ENCODE measurements at regions not wholly inside any gene's neighbourhood (a gene's known extent, or its start where the extent isn't known, plus 50 kb on each side); places are given as distances from the start of the nearest gene placed in this dataset.

DNA sequence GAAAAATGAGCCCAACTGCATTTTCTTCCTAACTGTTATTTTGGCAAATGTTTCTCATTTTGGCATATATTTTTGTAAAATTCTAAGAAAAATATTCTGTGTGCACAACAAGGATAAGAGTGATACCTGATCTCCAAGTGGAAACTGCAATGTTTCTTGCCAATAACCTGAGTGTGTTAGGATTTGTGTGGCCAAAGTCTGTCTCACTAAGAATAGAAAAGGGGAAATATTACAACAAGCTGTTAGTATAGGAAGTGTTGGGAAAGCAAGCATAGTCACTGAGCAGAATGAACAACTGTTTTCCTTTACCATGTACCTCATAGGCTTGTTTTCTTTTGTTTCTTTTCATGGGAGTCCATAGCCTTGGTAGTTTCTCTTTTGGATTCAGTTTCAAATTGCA lies 624.2 kb downstream of the MTRR start:
- DNase-seq (no peak), ATAC-seq (no peak)
- Mint-ChIP-seq H3K4me1 (no peaks in the 10 kb centered on the region), H3K27ac (no peak overlapping the region), H3K36me3 (no peaks in the 10 kb centered on the region), H3K27me3 (no peaks in the 10 kb centered on the region), H3K4me3 (no peak overlapping the region), H3K9me3 (ENCODE audit: low read depth) (peaks cover 21% of the 10 kb centered on the region)
- CTCF ChIA-PET: no interaction called here

DNA sequence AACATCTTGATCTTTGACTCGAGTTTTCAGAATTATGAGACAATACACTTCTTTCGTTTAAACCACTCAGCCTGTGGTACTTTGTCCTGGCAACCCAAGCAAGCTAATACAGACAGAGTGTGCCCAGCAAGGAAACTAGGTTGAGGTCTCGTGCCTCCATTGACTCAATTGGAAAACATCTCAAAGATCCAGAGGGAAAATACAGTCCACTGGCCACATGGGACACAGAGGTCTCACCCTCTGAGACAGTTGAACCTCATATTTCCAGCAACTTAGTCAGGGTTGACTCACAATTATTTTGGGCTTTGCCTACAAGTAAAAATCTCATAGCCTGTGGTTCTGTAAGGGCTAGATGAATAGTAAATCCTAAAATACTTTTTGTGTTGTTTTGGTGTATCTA lies 631.5 kb downstream of the MTRR start:
- H3K36me3 Mint-ChIP-seq: no peaks in the 10 kb centered on the region
- H3K4me3 Mint-ChIP-seq: no peak overlapping the region
- no peak overlapping the region for H3K27ac Mint-ChIP-seq
- no peaks in the 10 kb centered on the region for H3K4me1 Mint-ChIP-seq
- H3K27me3 Mint-ChIP-seq: no peaks in the 10 kb centered on the region
- DNase-seq: no peak
- CTCF ChIA-PET: no interaction called here
- peaks cover 17% of the 10 kb centered on the region for H3K9me3 Mint-ChIP-seq (ENCODE audit: low read depth)
- no peak for ATAC-seq

DNA sequence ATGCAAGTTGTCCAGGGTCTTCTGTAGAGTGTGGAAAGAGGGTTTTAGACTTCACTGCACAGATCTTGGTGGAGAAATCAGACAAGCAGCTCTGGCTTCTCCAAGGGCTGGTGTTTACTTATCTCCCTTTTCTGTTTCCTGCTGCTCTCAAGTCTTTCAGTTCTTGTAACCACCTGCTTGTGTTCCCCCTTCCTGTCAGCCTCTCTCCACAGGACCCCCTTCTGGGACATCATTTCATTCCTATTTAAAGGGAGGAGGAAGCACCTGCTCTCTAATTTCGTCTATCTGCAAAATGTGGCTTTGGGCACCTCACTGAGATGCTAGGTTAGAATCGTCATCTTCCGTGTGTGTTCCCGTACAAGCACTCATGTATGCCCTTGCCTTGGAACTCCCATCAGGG lies 636.2 kb downstream of the MTRR start:
- Mint-ChIP-seq H3K4me1 (no peaks in the 10 kb centered on the region), H3K4me3 (no peak overlapping the region), H3K36me3 (no peaks in the 10 kb centered on the region), H3K27ac (no peak overlapping the region), H3K9me3 (ENCODE audit: low read depth) (peaks cover 4% of the 10 kb centered on the region), H3K27me3 (no peaks in the 10 kb centered on the region)
- DNase-seq (no peak), ATAC-seq (no peak)
- CTCF ChIA-PET: no interaction called here

DNA sequence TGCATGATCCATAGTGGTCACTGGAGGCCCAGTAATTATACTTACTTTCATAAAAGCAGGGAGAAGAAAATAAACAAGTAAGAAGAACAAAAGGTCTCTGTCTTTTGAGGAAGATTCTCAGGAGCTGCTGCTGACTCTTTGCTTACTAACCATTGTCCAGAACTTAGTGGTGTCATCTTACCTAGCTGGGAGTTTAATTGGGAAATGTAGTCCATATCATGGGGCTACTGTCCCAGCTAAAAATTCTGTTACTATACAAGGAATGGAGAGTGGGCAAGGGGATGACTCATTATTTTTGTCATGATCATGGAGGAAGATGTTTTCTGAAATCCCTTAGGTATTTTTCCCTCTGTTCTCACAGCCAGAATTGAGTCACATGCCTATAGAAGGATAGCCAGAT lies 639.3 kb downstream of the MTRR start:
- no peak for DNase-seq
- CTCF ChIA-PET: no interaction called here
- H3K4me3 Mint-ChIP-seq: no peak overlapping the region
- H3K27me3 Mint-ChIP-seq: no peaks in the 10 kb centered on the region
- H3K9me3 Mint-ChIP-seq (ENCODE audit: low read depth): peaks cover 8% of the 10 kb centered on the region
- H3K4me1 Mint-ChIP-seq: no peaks in the 10 kb centered on the region
- H3K27ac Mint-ChIP-seq: no peak overlapping the region
- H3K36me3 Mint-ChIP-seq: no peaks in the 10 kb centered on the region
- ATAC-seq: no peak

DNA sequence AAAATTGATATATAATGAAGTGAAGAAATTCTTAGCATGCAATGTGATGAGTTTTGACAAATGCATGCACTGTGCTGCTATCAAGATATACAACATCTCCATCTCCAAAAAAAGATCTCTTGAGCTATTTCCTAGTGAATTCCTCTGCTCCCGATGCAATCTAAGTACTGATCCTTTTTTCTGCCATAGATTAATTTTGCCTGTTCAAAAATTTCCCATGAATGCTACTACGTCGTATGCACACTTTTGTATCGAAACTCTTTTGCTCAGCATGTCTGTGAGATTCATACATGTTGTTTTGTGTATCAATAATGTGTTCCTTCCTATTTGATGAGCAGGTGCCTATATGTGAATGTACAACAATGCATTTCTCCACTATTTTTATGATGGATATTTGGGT lies 647.4 kb downstream of the MTRR start:
- H3K4me1 Mint-ChIP-seq: no peaks in the 10 kb centered on the region
- CTCF ChIA-PET: no interaction called here
- DNase-seq (no peak), ATAC-seq (no peak)
- no peak overlapping the region for H3K27ac Mint-ChIP-seq
- no peaks in the 10 kb centered on the region for H3K27me3 Mint-ChIP-seq
- no peak overlapping the region for H3K4me3 Mint-ChIP-seq
- H3K36me3 Mint-ChIP-seq: no peaks in the 10 kb centered on the region
- H3K9me3 Mint-ChIP-seq (ENCODE audit: low read depth): peaks cover 8% of the 10 kb centered on the region

DNA sequence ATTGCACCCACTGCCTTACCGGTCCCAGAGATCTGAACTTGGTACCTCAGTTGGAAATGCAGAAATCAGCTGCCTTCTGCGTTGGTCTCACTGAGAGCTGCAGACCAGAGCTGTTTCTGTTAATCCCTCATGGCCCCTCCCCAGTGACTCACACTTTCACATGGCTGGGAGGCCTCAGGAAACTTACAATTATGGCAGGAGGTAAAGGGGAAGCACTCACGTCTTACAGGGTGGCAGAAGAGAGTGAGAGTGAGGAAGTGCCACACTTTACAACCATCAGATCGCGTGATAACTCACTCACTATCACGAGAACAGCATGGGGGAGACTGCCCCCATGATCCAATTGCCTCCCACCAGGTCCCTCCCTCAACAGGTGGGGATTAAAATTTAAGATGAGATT lies 648.5 kb downstream of the MTRR start:
- H3K27me3 Mint-ChIP-seq: no peaks in the 10 kb centered on the region
- H3K9me3 Mint-ChIP-seq (ENCODE audit: low read depth): peaks cover 8% of the 10 kb centered on the region
- no peak overlapping the region for H3K4me3 Mint-ChIP-seq
- CTCF ChIA-PET: no interaction called here
- H3K27ac Mint-ChIP-seq: no peak overlapping the region
- H3K4me1 Mint-ChIP-seq: no peaks in the 10 kb centered on the region
- no peaks in the 10 kb centered on the region for H3K36me3 Mint-ChIP-seq
- no peak for DNase-seq
- ATAC-seq: no peak

DNA sequence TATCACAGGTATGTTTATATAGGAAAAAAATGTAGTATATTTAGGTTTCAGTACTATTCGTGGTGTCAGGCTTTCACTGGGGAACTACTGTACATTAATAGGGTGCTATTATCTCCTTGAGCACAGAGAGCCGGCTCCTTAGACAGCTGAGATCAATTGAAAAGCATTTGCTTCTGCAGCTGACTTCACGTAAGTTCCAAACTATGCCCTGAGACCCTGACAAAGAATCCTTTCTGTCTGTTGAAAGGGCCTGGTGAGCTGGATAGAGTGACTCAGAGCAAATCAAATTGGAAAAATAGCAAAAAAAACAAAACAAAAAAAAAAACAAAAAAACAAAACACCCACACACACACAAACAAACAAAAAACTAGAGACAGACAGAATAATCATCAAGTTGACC lies 652.0 kb downstream of the MTRR start:
- peaks cover 4% of the 10 kb centered on the region for H3K9me3 Mint-ChIP-seq (ENCODE audit: low read depth)
- CTCF ChIA-PET: no interaction called here
- no peaks in the 10 kb centered on the region for H3K36me3 Mint-ChIP-seq
- no peak for ATAC-seq
- H3K4me1 Mint-ChIP-seq: no peaks in the 10 kb centered on the region
- H3K4me3 Mint-ChIP-seq: no peak overlapping the region
- DNase-seq: no peak
- no peaks in the 10 kb centered on the region for H3K27me3 Mint-ChIP-seq
- H3K27ac Mint-ChIP-seq: no peak overlapping the region

DNA sequence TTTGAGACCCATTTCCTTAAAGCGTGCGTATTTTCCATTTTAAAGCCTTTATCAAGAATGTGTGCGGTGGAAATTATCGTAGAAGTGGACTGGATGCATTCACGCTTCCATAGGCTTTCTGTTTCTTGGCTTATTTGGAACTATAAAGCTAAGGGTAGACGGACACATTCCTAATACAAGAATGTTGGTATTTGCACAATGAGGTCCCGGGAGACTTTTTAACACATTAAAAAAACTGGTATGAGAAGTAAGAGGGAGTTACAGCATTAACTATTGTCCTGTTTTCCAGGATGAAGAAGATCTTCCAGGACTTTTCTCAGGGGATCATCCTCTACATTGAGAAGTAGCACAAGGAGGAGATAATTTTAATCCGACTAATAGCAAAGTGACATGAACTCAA lies 653.0 kb downstream of the MTRR start:
- no peaks in the 10 kb centered on the region for H3K36me3 Mint-ChIP-seq
- H3K4me1 Mint-ChIP-seq: no peaks in the 10 kb centered on the region
- no peak overlapping the region for H3K27ac Mint-ChIP-seq
- H3K9me3 Mint-ChIP-seq (ENCODE audit: low read depth): peaks cover 4% of the 10 kb centered on the region
- CTCF ChIA-PET: no interaction called here
- H3K4me3 Mint-ChIP-seq: no peak overlapping the region
- DNase-seq: no peak
- no peak for ATAC-seq
- no peaks in the 10 kb centered on the region for H3K27me3 Mint-ChIP-seq

DNA sequence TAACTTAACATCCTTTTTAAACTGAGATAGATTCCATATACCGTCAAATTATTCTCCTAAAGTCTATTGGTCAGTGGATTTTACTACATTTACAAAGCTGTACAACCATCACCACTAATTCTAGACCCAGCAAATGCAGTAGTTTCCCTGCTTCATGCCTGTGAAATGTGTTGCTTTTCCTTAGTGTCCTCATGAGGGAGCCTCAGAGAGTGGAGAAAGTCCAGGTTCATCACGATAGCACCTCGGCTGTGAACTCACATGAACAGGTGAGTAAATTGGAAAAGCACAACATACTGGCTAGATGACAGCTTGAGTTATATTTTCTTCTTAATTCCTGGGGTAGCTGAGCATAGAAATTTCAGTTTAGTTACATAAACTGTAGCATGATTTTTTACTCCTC lies 653.7 kb downstream of the MTRR start:
- no peak overlapping the region for H3K27ac Mint-ChIP-seq
- ATAC-seq (no peak), DNase-seq (no peak)
- no peaks in the 10 kb centered on the region for H3K4me1 Mint-ChIP-seq
- no peaks in the 10 kb centered on the region for H3K27me3 Mint-ChIP-seq
- H3K4me3 Mint-ChIP-seq: no peak overlapping the region
- no peaks in the 10 kb centered on the region for H3K9me3 Mint-ChIP-seq (ENCODE audit: low read depth)
- H3K36me3 Mint-ChIP-seq: no peaks in the 10 kb centered on the region
- CTCF ChIA-PET: no interaction called here

DNA sequence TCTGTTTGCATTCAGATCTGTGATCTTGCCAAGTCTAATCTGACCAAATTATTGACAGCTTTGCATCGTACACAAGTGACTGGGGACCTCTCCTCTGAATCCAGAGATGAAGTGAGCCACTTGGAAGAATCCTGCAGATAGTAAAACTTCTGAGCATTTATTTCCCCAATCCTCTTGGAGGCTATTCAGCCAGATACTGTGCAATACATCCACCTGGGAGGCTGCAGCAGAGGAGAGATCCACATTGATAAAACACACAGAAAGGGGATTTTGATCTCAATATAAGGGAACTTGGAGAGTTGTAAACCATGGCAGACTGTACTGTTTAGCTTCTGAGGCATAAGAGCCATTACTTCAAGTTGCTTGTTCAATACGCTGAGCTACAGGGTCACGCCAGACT lies 654.6 kb downstream of the MTRR start:
- DNase-seq (no peak), ATAC-seq (no peak)
- H3K27ac Mint-ChIP-seq: no peak overlapping the region
- CTCF ChIA-PET: no interaction called here
- H3K4me3 Mint-ChIP-seq: no peak overlapping the region
- no peaks in the 10 kb centered on the region for H3K27me3 Mint-ChIP-seq
- H3K36me3 Mint-ChIP-seq: no peaks in the 10 kb centered on the region
- no peaks in the 10 kb centered on the region for H3K9me3 Mint-ChIP-seq (ENCODE audit: low read depth)
- no peaks in the 10 kb centered on the region for H3K4me1 Mint-ChIP-seq

DNA sequence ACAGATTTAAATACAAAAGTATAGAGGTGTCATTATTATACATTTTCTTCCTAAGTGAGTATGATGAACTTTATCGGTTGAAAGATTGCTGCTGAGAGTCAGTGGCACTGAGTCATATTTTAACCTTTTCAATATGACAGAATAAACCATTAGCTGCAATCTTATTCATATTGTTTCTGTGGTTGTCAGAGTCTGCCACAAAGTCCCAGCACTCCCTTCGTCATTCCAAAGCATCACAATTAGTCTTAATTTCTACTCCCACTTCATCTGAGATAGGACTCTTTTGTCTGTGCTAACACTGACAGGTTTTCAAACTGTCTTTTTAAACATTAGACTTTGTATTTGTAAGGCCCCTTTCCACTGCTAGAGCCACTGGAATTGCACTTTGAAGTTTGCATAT lies 656.9 kb downstream of the MTRR start:
- ATAC-seq: no peak

DNA sequence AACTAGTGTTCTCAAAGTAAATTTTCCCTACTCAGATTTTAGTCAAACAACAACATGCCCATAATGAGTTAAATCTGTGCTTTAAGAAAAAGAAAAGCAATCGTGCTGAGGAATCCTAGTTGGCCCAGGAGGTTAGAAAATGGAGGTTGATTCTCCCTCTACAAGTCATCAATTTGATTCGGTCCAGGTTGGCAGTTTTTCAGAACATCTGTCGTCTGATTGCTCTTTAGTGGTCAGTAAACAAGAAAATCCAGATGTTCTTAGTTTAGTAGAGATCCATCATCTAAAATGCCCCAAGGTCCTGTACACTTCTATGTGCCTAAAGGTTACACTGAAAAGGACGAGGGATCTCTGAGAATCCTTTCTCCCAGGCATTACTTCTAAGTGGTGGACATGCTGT lies 659.2 kb downstream of the MTRR start:
- Mint-ChIP-seq H3K4me1 (no peaks in the 10 kb centered on the region), H3K27me3 (no peaks in the 10 kb centered on the region), H3K9me3 (ENCODE audit: low read depth) (no peaks in the 10 kb centered on the region), H3K36me3 (no peaks in the 10 kb centered on the region), H3K27ac (no peak overlapping the region), H3K4me3 (no peak overlapping the region)
- DNase-seq (no peak), ATAC-seq (no peak)
- CTCF ChIA-PET: no interaction called here

More for the DNA sequence above, 656.9 kb downstream of the MTRR start:
- Mint-ChIP-seq H3K27me3 (no peaks in the 10 kb centered on the region), H3K9me3 (ENCODE audit: low read depth) (no peaks in the 10 kb centered on the region), H3K27ac (no peak overlapping the region), H3K4me1 (no peaks in the 10 kb centered on the region), H3K4me3 (no peak overlapping the region), H3K36me3 (no peaks in the 10 kb centered on the region)
- CTCF ChIA-PET: no interaction called here
- DNase-seq: no peak

DNA sequence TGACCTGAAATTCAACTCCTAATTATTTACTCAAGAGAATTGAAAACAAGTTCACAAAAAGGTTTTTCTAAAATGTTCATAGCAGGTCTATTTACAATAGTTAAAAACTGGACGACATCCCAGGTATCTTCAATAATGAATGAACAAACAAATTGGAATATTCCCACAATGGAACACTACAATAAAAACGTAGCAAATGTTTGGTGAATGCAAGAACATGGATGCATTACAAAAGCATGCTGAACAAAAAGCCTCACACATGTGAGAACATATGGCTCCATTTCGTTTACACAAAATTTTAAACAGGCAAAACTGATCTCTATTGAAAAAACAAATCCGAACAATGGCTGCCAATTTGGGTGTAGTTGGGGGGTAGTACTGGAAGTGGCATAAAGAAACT lies 669.9 kb downstream of the MTRR start:
- H3K27ac Mint-ChIP-seq: no peak overlapping the region
- no peaks in the 10 kb centered on the region for H3K27me3 Mint-ChIP-seq
- ATAC-seq (no peak), DNase-seq (no peak)
- H3K36me3 Mint-ChIP-seq: no peaks in the 10 kb centered on the region
- H3K4me3 Mint-ChIP-seq: no peak overlapping the region
- CTCF ChIA-PET: no interaction called here
- peaks cover 6% of the 10 kb centered on the region for H3K9me3 Mint-ChIP-seq (ENCODE audit: low read depth)
- H3K4me1 Mint-ChIP-seq: no peaks in the 10 kb centered on the region

DNA sequence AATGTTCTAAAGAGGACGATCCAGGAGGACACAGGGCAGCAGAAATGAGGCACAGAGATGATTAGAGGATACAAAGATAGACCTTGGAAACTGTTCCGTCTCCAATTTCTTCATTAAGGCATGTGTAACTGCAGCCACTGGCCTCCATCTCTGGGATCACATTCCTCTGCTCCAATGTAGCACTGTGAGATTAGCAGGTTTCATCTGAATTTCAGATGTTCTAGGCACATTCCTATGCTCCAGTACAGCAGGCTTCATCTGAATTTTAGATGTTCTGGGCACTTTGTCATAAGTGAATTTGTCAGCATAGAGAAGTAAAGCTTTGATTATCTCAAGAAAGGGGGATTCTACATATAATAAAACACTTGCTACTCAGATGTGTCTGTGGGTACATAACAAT lies 671.4 kb downstream of the MTRR start:
- peaks cover 6% of the 10 kb centered on the region for H3K9me3 Mint-ChIP-seq (ENCODE audit: low read depth)
- no peak overlapping the region for H3K4me3 Mint-ChIP-seq
- ATAC-seq (no peak), DNase-seq (no peak)
- no peaks in the 10 kb centered on the region for H3K27me3 Mint-ChIP-seq
- H3K4me1 Mint-ChIP-seq: no peaks in the 10 kb centered on the region
- no peak overlapping the region for H3K27ac Mint-ChIP-seq
- CTCF ChIA-PET: no interaction called here
- H3K36me3 Mint-ChIP-seq: no peaks in the 10 kb centered on the region

DNA sequence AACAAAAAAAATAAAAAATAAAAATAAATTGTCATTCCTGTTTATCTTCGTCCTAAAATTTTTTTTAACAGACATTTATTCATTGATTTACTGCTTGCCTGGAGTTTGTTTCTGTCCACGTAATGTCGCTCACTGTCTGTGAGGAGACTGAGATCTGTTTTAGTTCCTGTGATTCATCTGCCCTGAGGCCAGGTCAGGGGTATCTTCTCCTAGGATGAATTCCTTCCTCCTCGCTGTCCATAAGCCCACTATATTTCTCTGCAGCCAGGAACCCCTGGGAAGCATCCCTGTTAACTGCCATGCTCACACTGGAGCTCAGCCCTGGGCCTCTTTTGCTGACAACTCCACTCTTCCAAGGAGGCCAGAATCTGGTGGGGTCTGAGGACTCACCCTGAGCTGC lies 682.0 kb downstream of the MTRR start:
- ATAC-seq (no peak), DNase-seq (no peak)
- H3K36me3 Mint-ChIP-seq: no peaks in the 10 kb centered on the region
- H3K27me3 Mint-ChIP-seq: no peaks in the 10 kb centered on the region
- H3K27ac Mint-ChIP-seq: no peak overlapping the region
- CTCF ChIA-PET: no interaction called here
- no peak overlapping the region for H3K4me3 Mint-ChIP-seq
- no peaks in the 10 kb centered on the region for H3K4me1 Mint-ChIP-seq
- H3K9me3 Mint-ChIP-seq (ENCODE audit: low read depth): peaks cover 3% of the 10 kb centered on the region

Data from activated CD8-positive, alpha-beta memory T cell treated with anti-CD3 and anti-CD28 coated beads, Interleukin-2, amount 10 ng/mL, durations not matched to agents 7 days and 5 days (primary cell).